HCT116 (cell line): ENCODE measurements at regions not wholly inside any gene's neighbourhood (a gene's known extent, or its start where the extent isn't known, plus 50 kb on each side); places are given as distances from the start of the nearest gene placed in this dataset.

ENCODE experiments used
- ATAC-seq: fragments of 200-7000 bp; cut with Tn5 transposase; 2 replicates; pipeline ENCODE4 v1.9.1; 2020; ENCODE audit warnings: mild to moderate bottlenecking, moderate library complexity
- BruUV-seq: library from RNA; stranded (reverse); fragments of 400-500 nt; replicated peaks from 2 replicates; lab custom pipeline; 2021; lab: Mats Ljungman, UMichigan
- CTCF ChIA-PET: fragments of 300-600 bp; sonication (Branson Sonifier 250); formaldehyde crosslinking; loops from one replicate; lab custom pipeline; 2021; ENCODE audit warnings: antibody characterized with exemption; lab: Charles Lee
- POLR2A ChIA-PET: fragments of 300-600, 350-600 bp; sonication (Branson Sonifier 250); formaldehyde crosslinking; loops from one replicate; lab custom pipeline; 2021; ENCODE audit warnings: antibody characterized with exemption; lab: Charles Lee
- RAD21 ChIA-PET, 2 experiments: fragments of 300-600 bp; sonication (Branson Sonifier 250); formaldehyde crosslinking; loops; one replicate each; lab custom pipeline; 2023; ENCODE audit warnings: low total read pairs in 2 of 2; ENCODE audit not compliant: uncharacterized antibody in 2 of 2, unreplicated experiment in 2 of 2, low non-redundant PET in 1 of 2; lab: Charles Lee
- DNase-seq: peaks from one replicate; pipeline ENCODE4 v3.0.0-alpha.2; 2010; ENCODE audit warnings: low read depth, low spot score
- H2AFZ ChIP-seq: fragments of 200-600 bp; shearing (Covaris generic), sonication (generic); 2 replicates; pipeline ENCODE4 v1.6.1; 2017; ENCODE audit warnings: low read depth, mixed run types, mixed read lengths, antibody characterized with exemption, low read length; ENCODE audit not compliant: poor library complexity, severe bottlenecking
- H3K27ac ChIP-seq: 2 replicates; pipeline ENCODE4 v1.5.1; 2012; ENCODE audit warnings: low read depth, low read length
- H3K27me3 ChIP-seq: fragments of 200-600 bp; sonication (generic); 2 replicates; pipeline ENCODE4 v1.6.1; 2016; ENCODE audit warnings: mixed run types, low read length, mixed read lengths; ENCODE audit not compliant: insufficient read depth
- H3K36me3 ChIP-seq, 2 experiments: fragments of 200-500 bp in 1 of 2; fragments of 200-600 bp in 1 of 2; sonication (Bioruptor generic) in 1 of 2; sonication (generic) in 1 of 2; 2 replicates each; pipeline versions ENCODE4 v1.5.1 to v1.6.1; 2014 to 2016; ENCODE audit warnings: low read length in 2 of 2, inconsistent platforms in 1 of 2, mixed read lengths in 1 of 2, mixed run types in 1 of 2; ENCODE audit not compliant: insufficient read depth in 2 of 2, control insufficient read depth in 1 of 2
- H3K4me1 ChIP-seq, 2 experiments: fragments of 200-600 bp in 1 of 2; sonication (generic) in 1 of 2; 2 replicates each; pipeline versions ENCODE4 v1.5.1 to v1.6.1; 2012 to 2017; ENCODE audit warnings: low read length in 2 of 2, inconsistent platforms in 1 of 2, mild to moderate bottlenecking in 1 of 2, mixed read lengths in 1 of 2, mixed run types in 1 of 2, moderate library complexity in 1 of 2; ENCODE audit not compliant: insufficient read depth in 2 of 2, control insufficient read depth in 1 of 2
- H3K4me2 ChIP-seq: fragments of 200-600 bp; sonication (generic); 2 replicates; pipeline ENCODE4 v1.6.1; 2017; ENCODE audit warnings: mixed run types, low read length, mixed read lengths
- H3K4me3 ChIP-seq, 2 experiments: fragments of 200-600 bp in 1 of 2; sonication (generic) in 1 of 2; replicated peaks in 1 of 2; 2 replicates each; pipeline ENCODE4 v1.5.1; 2011 to 2016; ENCODE audit warnings: low read length in 2 of 2, control low read depth in 1 of 2, low read depth in 1 of 2, mild to moderate bottlenecking in 1 of 2, mixed read lengths in 1 of 2, mixed run types in 1 of 2
- H3K79me2 ChIP-seq: fragments of 200-600 bp; sonication (generic); 2 replicates; pipeline ENCODE4 v1.6.1; 2017; ENCODE audit warnings: mild to moderate bottlenecking, mixed run types, low read length, moderate library complexity, mixed read lengths; ENCODE audit not compliant: insufficient read depth
- H3K9ac ChIP-seq: fragments of 200-600 bp; sonication (generic); 2 replicates; pipeline ENCODE4 v1.6.1; 2016; ENCODE audit warnings: low read length, mixed read lengths
- H3K9me2 ChIP-seq: fragments of 200-600 bp; sonication (generic), shearing (Covaris generic); 2 replicates; pipeline ENCODE4 v1.6.1; 2017; ENCODE audit warnings: mixed run types, mild to moderate bottlenecking, moderate library complexity; ENCODE audit not compliant: insufficient read depth
- H3K9me3 ChIP-seq, 2 experiments: fragments of 200-500 bp in 1 of 2; fragments of 200-600 bp in 1 of 2; sonication (Bioruptor generic) in 1 of 2; sonication (generic) in 1 of 2; 2 replicates each; pipeline ENCODE4 v1.6.1; 2014 to 2017; ENCODE audit warnings: low read length in 2 of 2, mixed read lengths in 2 of 2, inconsistent platforms in 1 of 2, low read depth in 1 of 2, mild to moderate bottlenecking in 1 of 2, mixed run types in 1 of 2, moderate library complexity in 1 of 2; ENCODE audit not compliant: control insufficient read depth in 1 of 2, insufficient read depth in 1 of 2
- H4K20me1 ChIP-seq: fragments of 200-600 bp; sonication (generic), shearing (Covaris generic); 2 replicates; pipeline ENCODE4 v1.6.1; 2017; ENCODE audit warnings: mixed run types, mild to moderate bottlenecking, moderate library complexity; ENCODE audit not compliant: insufficient read depth
- EGR1 ChIP-seq: IDR thresholded peaks from 2 replicates; pipeline ENCODE4 v1.6.1; 2012; ENCODE audit warnings: low read depth
- ELF1 ChIP-seq: IDR thresholded peaks from 2 replicates; pipeline ENCODE4 v1.6.1; 2012; ENCODE audit warnings: low read depth, borderline replicate concordance
- EZH2 ChIP-seq: fragments of 200-600 bp; sonication (generic); IDR thresholded peaks from 2 replicates; pipeline ENCODE4 v1.6.1; 2017; ENCODE audit warnings: antibody characterized with exemption, mixed run types
- FOSL1 ChIP-seq: IDR thresholded peaks from 2 replicates; pipeline ENCODE4 v1.6.1; 2012; ENCODE audit warnings: low read depth
- MAX ChIP-seq: IDR thresholded peaks from 2 replicates; pipeline ENCODE4 v1.6.1; 2012
- POLR2A ChIP-seq: IDR thresholded peaks from 2 replicates; pipeline ENCODE4 v1.7.0; 2011; ENCODE audit warnings: borderline replicate concordance; ENCODE audit not compliant: insufficient read depth, insufficient read length; ENCODE audit errors: extremely low read depth
- POLR2AphosphoS5 ChIP-seq: IDR thresholded peaks from 2 replicates; pipeline ENCODE4 v1.6.1; 2011; ENCODE audit warnings: mild to moderate bottlenecking, low read depth, low read length, moderate library complexity
- TCF7L2 ChIP-seq: IDR thresholded peaks from 2 replicates; pipeline ENCODE4 v1.7.0; 2011; ENCODE audit warnings: borderline replicate concordance, inconsistent platforms; ENCODE audit not compliant: insufficient read depth, insufficient read length; ENCODE audit errors: extremely low read depth
- ZBTB33 ChIP-seq: IDR thresholded peaks from 2 replicates; pipeline ENCODE4 v1.6.1; 2011; ENCODE audit warnings: mild to moderate bottlenecking, low read length, moderate library complexity; ENCODE audit not compliant: insufficient replicate concordance; ENCODE audit errors: extremely low read depth
- ZFX ChIP-seq: fragments of 450-650 bp; IDR thresholded peaks from 2 replicates; pipeline ENCODE4 v1.6.1; 2017
- intact Hi-C: fragments of 100-400 bp; cut with micrococcal nuclease; formaldehyde crosslinking; loops from 2 replicates; pipeline ENCODE4 v1.10.0; 2022

GRCh38 chr14:44053422-44053821, 453.7 kb downstream of the FSCB start:
- intact Hi-C loops = loop anchor here (5.0 kb wide), 1 partner anchor 459 kb away; no protein-coding TSS in a partner anchor
- H3K4me2 ChIP-seq = no peak overlapping the region
- ATAC-seq = no peak
- no peaks in the 10 kb centered on the region for H3K79me2 ChIP-seq
- no peak overlapping the region for H3K4me3 ChIP-seq
- no peaks in the 10 kb centered on the region for H3K4me1 ChIP-seq
- no peak for TF ChIP-seq FOSL1
- no peaks in the 10 kb centered on the region for H3K27me3 ChIP-seq
- H3K36me3 ChIP-seq = no peaks in the 10 kb centered on the region
- H3K9me3 ChIP-seq = 0 out of 4 replicates have a peak, but pooled peaks cover 0 to 3% of the 10 kb centered on the region in 2 experiments
- no peak overlapping the region for H3K9ac ChIP-seq
- no peaks in the 10 kb centered on the region for H3K9me2 ChIP-seq
- no peak for DNase-seq
- H3K27ac ChIP-seq = no peak overlapping the region
- ChIA-PET CTCF (no interaction called here), RAD21 (no interaction called here), POLR2A (no interaction called here)
- H2AFZ ChIP-seq = no peak overlapping the region
- BruUV-seq = no TSS peak
- no peaks in the 10 kb centered on the region for H4K20me1 ChIP-seq

GRCh38 chr14:44041700-44042099, 465.4 kb downstream of the FSCB start:
- ChIA-PET RAD21 (no interaction called here), POLR2A (no interaction called here), CTCF (no interaction called here)
- no TSS peak for BruUV-seq
- H3K27me3 ChIP-seq = no peaks in the 10 kb centered on the region
- H3K79me2 ChIP-seq = no peaks in the 10 kb centered on the region
- H3K4me3 ChIP-seq = no peak overlapping the region
- DNase-seq (no peak), ATAC-seq (no peak)
- H3K9ac ChIP-seq = no peak overlapping the region
- no peaks in the 10 kb centered on the region for H3K9me2 ChIP-seq
- H3K36me3 ChIP-seq = no peaks in the 10 kb centered on the region
- no peak overlapping the region for H2AFZ ChIP-seq
- no peak overlapping the region for H3K27ac ChIP-seq
- H3K9me3 ChIP-seq = peaks cover 0 to 3% of the 10 kb centered on the region in 2 experiments; a peak in 2 of 4 replicates
- no peaks in the 10 kb centered on the region for H3K4me1 ChIP-seq
- TF ChIP-seq EZH2 (no peak), POLR2A (no peak), ZBTB33 (no peak), EGR1 (no peak), ZFX (no peak), ELF1 (no peak), POLR2AphosphoS5 (no peak), MAX (no peak), TCF7L2 (no peak)
- H4K20me1 ChIP-seq = no peaks in the 10 kb centered on the region
- no peak overlapping the region for H3K4me2 ChIP-seq
- intact Hi-C loops = no loop called here
